ENCODE measurements at regions not wholly inside any gene's neighbourhood (a gene's known extent, or its start where the extent isn't known, plus 50 kb on each side); places are given as distances from the start of the nearest gene placed in this dataset.
"Not testable (repeated sequence)": the region's sequence is repeated elsewhere in the genome, so short reads cannot be mapped to it uniquely, and the experiment has no call there.

DNA sequence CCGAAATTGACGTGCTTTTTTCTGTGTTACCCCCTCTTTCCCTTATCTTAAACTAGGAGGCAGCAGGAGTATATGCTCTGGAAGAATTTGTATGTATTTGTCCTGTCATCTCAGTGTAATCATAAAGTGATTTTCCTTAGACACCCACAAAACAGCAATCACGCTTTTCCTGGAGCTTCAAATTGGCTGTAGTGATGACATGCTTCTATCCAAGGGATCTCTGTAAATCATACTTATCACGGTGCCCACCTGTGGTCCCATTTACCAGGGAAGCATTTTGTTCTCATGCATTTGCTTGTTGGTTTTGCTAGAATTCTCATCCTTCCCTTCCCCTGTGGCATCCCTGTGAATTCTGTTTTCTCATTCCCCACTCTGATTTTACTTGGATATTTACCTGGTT lies 220.8 kb upstream of the THUMPD2 start:
- FAIRE-seq (no peak), DNase-seq (ENCODE audit: low spot score in 2 of 2) (no peak)

DNA sequence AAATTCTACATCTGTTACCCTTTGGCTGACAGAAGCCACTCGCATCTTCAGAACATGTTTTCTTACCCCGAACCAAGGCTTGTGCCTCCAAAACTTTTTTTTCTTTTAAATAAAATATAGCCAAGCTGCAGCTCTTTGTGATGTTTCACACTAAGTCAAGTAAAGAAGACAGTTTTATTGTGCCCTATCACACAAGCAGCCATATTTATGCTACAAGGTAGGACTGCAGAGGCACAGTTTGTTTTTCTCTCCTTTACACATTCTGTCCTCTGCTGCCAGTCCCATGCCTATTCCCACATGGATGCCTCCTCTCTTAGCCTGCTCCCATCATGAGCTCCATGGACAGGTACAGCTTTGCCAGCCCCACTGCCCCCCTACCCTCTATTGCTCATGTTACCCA lies 219.6 kb upstream of the THUMPD2 start:
- DNase-seq (ENCODE audit: low spot score in 2 of 2) (no peak), FAIRE-seq (no peak)

DNA sequence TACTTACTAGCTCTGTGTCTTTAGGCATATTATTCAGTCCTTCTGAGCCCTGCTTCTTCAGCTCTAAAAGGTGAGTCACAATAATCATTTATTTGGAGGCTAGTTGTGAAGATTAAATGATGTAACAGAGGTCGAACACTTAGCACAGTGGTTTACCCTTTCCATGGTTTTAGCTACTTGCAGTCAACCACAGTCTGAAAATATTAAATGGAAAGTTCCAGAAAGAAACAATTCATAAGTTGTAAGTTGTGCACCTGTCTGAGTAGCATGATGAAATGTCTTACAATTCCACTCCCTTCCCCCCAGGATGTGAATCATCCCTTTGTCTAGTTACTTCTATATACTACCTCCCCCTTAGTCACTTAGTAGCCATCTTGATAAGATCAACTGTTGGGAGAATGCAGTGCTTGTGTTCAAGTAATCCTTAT lies 217.6 kb upstream of the THUMPD2 start:
- DNase-seq (ENCODE audit: low spot score in 2 of 2) (no peak), FAIRE-seq (no peak)

DNA sequence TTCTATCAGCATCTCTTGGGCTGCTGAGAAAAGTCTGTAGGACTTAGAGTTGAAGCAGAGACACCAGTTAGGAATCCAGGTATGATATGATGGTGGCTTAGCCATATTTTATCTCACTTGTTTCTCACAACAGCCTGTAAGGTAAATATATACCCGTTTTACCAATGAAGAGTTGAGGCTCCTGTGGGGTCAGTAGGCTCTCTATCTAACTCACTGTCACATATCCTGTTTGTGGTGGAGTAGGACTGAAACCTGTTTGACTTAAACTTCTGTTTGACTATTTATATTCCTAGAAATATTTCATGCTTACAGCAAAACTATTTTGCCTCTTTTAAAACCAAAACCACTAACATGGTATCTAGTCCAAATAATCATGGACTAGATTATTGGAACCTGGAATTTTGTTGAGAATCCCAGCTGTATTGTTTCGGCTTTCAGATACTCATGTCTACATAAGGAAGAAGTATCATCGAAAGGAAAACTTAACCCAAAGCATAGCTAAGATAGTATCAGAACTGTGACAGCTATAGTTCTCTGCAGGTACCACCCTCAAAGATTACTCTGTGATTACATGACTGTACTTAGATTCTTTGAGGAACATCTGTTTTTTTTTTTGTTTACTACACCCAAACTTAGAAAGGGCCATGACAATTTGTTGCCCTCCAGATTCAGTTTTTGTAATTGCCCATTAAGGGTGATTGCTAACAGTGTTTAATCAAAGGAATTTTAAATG lies 216.1 kb upstream of the THUMPD2 start:
- no peak for DNase-seq (ENCODE audit: low spot score in 2 of 2)
- FAIRE-seq: no peak

DNA sequence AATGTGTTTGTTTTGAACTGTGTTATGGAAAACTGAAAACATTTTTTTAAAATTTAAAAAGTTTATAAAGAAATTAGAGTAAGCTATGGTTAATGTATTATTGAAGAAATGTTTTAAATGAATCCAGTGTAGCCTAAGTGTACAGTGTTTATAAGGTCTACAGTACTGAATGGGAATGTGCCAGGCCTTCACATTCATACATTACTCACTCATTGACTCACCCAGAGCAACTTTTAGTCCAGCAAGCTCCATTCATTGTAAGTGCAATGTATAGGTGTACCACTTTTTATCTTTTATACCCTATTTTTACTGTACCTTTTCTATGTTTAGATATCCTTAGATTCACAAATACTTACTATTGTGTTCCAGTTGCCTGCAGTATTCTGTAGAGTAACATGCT lies 215.1 kb upstream of the THUMPD2 start:
- no peak for FAIRE-seq
- no peak for DNase-seq (ENCODE audit: low spot score in 2 of 2)

DNA sequence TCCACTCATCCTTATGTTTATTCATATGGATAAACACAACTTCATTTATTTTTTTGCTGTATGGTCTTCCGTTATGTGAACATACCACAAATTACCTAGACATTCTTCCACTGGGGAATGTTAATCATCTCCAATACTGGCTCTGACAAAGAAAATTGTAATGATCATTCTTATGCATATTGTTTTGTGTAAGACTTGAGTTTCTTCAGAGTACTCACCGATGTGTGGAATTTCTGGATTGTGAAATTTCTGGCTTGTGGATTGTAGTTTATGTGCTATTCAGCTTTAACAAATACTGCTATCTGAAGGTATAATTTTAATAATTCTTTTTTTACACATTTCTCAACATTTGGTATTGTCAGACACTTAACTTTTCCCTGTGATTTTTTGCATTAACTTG lies 212.2 kb upstream of the THUMPD2 start:
- DNase-seq (ENCODE audit: low spot score in 2 of 2): no peak
- FAIRE-seq: no peak

DNA sequence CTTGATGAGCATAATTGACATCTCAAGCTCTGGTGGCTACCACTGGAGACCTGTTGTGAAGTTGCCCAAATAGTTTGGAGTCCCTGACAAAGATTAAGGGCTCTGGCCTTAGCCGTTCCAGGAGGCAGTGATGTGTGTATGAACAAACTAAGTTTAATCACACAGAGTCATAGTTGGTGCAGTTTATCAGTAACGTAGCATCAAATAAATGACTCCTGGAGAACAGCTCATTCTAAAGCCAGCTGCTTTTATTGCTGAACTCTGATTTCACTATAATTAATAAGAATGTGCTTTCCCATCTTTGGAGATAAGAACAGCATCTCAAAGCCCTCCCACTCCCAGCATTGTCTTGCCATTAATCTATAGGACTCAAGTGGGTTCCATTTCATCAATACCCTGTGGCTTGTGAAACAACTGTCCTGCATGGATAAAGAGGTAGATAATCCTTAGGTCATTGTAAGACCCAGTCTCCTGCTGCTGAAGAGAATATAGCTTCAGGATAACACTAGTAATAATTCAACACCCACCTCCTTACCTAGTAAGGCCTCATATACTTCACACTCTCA lies 211.4 kb upstream of the THUMPD2 start:
- FAIRE-seq (no peak), DNase-seq (ENCODE audit: low spot score in 2 of 2) (no peak)

DNA sequence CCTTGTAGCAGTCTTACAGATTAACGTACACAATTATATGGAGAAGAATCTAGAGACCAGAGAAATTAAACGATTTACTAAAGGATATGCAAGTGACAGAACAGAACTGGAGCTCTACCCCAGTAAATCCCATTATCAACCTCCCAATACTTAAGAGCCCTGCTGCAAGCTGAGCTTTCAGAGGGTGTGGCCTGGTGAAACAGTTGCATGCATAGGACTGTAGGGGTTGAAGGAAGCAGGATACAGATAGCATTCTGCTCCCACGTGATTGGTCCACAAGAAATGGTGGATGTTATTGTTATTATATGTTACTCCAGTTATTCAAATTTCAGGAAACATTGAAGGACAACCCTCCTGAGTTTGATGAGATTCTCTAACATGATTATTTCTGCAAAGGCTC lies 210.8 kb upstream of the THUMPD2 start:
- DNase-seq (ENCODE audit: low spot score in 2 of 2) (no peak), FAIRE-seq (no peak)

DNA sequence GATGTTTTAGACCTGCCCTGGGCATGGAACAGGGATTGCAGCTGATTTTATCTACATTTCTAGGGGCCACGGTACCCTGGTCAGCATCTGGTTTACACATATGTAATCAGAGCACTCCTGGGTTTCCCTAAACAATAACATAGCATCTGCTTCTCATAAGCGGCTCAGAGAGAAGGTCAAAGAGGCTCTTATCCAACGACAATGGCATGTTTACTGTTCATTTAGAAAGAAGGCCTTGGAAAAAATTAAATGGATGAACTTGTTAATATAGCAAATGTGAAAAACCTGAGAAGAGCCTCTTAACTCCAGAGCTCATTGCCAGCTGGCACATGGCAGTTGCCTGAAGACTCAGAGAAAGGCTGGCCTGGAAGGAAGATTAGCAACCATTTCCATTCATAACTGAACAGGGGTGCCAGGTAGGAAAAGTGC lies 202.8 kb upstream of the THUMPD2 start:
- no peak for DNase-seq (ENCODE audit: low spot score in 2 of 2)
- no peak for FAIRE-seq

DNA sequence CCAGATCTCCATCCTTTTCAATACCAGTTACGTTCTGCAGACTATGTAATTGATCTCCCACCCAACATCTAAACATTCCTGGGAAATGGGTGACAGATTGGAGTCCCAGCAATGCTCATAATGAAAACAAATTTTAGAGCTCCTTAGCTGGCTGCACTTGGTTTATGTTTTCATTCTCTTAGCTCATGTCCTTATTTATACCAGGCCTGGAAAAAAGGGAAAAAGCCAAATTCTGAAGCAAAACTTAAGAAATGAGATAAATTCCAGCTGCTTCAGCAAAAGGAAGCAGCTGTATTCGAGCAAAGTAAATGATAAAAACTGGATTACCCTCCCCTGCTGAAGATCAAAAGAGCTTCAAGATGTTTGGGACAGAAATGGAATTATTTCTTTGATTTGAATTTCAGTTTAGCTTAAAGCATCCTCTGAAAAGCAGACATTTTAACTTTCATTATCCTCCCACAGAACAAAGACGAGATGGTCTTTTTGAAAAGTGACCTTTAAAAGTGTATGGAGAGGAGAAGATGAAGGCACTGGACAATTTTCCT lies 196.5 kb upstream of the THUMPD2 start:
- FAIRE-seq: no peak
- no peak for DNase-seq (ENCODE audit: low spot score in 2 of 2)

DNA sequence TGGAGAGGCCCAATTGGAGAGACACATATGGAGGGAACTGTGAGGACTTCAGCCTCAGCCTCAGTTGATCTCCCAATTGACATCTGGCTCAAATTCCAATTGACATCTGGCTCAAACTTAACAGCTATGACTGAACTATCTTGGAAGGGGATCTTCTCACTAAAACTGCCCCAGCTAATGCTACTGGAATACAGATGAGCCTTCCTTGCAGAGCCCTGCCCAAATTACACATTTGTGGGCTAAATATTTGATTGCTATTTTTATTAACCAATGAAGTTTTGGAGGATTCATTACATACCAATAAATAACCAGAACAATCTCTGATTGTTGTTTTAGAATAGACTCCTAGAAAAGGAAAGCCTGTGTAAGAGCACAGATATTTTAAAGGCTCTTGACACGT lies 189.0 kb upstream of the THUMPD2 start:
- FAIRE-seq (no peak), DNase-seq (ENCODE audit: low spot score in 2 of 2) (no peak)

DNA sequence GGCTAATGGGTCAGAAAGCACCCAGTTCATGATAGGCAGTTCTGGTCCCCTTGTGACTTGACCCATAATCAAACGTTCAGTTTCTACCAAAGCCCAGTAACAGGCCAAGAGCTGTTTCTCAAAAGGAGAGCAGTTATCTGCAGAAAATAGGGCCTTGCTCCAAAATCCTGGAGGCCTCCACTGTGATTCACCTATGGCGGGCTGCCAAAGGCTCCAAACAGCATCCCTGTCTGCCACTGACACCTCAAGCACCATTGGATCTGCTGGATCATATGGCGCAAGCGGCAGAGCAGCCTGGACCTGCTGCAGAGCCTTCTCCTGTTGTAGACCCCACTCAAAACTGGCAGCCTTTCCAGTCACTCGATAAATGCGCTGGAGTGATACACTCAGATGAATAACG lies 181.6 kb upstream of the THUMPD2 start:
- not testable (repeated sequence) for DNase-seq (ENCODE audit: low spot score in 2 of 2); FAIRE-seq

DNA sequence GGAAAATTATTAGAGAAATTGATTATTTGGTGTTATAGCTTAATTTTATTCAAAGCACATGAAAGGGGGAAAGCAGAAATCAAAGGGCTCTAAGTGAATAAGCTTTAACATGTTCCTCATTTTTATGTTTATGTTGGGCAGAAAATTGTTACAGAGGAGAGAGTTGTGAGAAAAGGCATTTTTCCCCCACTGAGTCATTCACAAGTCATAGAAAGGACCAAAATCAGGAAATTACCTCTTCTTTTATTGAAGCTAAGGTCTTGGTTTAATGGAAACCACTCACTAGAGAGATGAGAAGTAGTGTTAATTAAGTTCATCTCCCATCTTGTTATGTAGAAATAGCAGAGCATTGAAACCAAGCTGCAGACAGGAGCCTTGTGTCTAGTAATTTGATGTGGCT lies 175.3 kb upstream of the THUMPD2 start:
- FAIRE-seq (no peak), DNase-seq (ENCODE audit: low spot score in 2 of 2) (no peak)

DNA sequence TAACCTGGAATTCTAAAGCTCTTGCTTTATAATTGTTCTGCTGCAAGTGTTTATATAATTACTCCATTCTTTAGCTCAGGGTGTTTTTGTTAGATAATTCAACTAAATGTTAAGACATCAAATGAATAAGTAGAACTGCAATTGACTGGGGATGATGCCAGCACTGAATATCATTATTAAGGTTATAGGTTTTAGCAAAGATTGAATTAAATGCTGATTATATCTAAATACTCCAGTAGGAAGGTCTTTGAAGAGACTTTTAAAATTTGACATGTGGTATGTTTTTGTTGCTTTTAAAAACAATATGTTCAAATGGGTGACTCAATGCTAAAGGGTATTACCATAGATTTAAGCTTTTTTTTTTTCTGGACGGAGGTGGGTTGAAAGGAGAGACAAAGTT lies 170.1 kb upstream of the THUMPD2 start:
- no peak for FAIRE-seq
- DNase-seq (ENCODE audit: low spot score in 2 of 2): no peak

DNA sequence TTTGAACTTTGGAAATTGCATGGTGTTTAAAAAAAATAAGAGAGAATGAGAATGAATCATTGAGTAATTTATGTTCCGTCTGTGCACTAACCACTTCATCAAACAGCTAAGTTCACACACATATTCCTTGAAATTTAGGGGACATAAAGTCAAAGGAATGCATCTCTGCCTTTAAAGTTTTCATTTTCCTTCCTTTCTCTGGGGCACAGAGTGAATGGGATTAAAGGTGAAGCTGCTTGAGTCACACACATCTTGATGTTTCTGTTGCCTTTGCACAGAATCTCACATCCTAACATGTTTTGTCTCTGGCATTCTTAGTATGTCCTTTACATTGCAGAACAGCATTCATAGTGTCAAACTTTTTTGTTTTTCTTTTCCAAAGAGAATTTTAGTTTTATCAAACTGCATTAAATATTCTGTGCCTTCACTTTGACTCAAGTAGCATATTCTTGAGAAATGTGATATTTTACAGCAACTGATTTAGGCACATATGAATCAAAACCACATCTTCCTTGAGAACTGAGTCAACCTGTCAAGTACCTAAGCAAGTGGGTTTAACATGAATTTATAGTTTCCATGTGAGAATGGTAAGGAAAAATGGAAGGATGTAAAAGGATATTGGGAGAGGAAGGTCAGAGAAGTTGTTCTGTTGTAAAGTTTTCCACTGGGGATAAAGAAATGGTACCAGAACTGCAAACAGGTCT lies 169.1 kb upstream of the THUMPD2 start:
- FAIRE-seq: no peak
- DNase-seq (ENCODE audit: low spot score in 2 of 2): no peak

DNA sequence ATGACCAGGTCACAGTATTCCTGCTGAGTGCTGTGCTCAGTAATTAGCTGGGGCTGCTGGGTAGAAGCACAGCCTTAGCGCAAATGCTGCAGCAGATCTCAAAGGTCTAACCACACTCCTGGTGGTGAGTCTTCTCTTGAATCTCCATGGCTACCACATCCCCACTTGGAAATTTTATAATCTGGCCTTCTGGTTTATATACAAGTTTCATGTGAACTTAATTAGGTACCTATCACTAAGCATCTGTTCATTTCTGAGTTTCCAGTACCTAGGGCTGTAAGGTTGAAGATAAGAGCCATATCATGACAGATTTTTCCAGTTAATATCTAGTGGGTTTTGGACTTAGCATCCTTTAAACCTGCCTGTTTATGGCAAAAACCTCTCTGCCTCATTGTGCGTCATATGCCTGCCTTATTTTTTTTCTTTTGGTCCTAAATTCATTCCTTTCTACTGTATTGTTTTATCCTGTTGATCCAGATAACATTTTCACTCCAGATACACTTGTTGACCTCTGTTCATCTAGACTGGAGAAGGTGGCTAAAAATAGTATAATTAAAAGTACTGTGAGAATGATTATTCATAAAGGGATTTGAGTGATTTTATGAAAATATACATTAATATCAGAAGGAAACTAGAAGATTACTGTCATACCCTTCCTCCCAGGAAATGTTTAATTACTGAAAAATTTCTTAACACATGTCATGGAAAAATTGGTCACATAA lies 168.4 kb upstream of the THUMPD2 start:
- no peak for FAIRE-seq

DNA sequence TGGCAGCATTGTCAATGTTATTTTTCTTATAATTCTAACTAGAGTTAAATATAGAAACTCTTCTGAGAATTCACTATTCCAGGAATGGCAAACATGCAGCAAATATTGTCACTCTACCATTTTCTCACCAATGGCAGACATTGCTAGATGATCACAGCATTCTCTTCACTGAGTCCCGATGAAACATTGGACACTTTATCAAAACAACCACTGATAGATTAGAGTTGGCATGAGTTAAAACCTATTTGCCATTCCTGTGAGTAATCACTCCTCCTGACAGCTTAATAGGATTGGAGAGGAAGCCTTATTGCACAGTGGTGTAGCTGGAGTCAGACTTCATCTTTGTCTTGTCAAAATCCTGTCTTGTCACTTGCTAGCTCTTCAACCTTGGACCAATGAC lies 163.9 kb upstream of the THUMPD2 start:
- FAIRE-seq: no peak
- no peak for DNase-seq (ENCODE audit: low spot score in 2 of 2)

More for the DNA sequence above, 168.4 kb upstream of the THUMPD2 start:
- DNase-seq (ENCODE audit: low spot score in 2 of 2): no peak

DNA sequence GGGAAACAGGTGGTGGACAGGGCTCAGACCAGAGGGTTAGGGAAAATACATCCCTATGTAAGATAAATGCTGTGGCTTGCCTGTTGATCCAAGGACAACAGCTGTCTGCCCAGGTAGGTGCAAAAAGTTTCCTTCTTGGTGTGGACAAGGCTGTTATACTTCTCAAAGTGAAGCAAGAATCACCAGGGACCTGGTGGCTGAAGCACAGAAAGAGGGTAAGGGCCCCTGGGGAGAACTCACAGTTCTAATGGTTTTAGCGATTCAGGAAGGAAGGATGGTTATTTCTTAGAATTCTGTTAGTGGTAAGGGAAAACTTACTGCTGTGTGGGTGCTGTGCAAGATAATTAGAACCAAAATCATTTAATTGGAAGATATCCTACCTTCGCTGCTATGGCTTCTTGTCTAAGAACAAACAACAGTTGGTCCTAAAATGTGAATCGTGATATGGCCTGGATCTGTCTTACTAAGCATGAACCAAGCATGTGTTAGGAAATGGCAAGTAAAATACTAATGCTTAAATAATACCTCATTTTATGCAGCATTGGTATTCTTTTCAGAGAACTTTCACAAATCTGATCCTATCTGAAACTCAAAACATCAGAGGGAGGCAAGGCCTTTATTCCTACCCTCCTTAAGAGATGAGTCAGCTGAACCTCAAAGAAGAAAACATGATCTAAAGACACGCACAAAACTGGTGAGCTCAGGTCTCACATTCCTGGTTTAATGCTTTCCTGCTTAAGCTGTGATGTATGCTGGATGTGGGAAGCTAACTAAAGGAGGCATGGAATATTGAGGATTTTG lies 159.2 kb upstream of the THUMPD2 start:
- DNase-seq (ENCODE audit: low spot score in 2 of 2) (no peak), FAIRE-seq (no peak)

DNA sequence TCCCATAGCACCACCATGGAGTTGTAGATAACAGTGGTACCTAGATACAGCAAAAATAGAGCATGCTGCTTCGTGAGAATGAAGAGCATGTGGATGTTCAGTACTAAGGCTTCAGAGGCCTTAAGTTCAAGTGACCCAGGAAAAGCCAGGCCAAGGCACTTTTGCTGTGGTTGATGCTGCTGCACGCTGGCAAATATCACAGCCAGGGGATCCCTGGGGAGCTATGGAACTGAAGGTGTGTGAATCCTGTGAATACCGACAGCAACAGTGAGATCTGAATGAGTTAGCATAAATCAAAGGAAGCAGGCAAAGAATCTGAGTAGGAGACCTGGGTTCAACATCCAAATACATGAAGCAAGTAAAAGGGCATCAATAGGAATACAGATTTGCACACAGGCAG lies 158.6 kb upstream of the THUMPD2 start:
- DNase-seq (ENCODE audit: low spot score in 2 of 2) (no peak), FAIRE-seq (no peak)

DNA sequence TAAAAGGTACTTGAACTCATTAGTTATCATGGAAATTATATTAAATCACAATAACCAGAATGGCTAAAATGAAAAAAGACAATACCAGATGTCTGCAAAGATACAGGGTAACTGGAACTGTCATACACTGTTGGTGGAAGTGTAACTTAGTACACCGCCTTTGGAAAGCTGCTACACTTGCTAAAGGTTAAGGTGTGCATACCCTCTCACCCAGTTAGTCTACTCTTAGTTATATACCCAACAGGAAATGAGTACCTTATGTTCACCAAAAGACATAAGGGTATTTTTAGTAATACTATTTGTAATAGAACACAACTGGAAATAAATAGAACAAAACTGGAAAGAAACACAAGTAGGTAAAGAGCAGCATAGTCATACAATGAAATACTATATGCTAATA lies 155.8 kb upstream of the THUMPD2 start:
- DNase-seq (ENCODE audit: low spot score in 2 of 2): no peak
- no peak for FAIRE-seq

All from frontal cortex (tissue), 3 donors.